Endothelial cell of umbilical vein (primary cell): ENCODE measurements at regions not wholly inside any gene's neighbourhood (a gene's known extent, or its start where the extent isn't known, plus 50 kb on each side); places are given as distances from the start of the nearest gene placed in this dataset.

Source experiments
- BruUV-seq: library from RNA; stranded (reverse); fragments of 400-500 nt; replicated peaks from 2 replicates; lab custom pipeline; 2021; lab: Mats Ljungman, UMichigan
- CTCF ChIA-PET: fragments of 300-600, 350-600 bp; sonication (Branson Sonifier 250); formaldehyde crosslinking; loops from one replicate; lab custom pipeline; 2021; ENCODE audit warnings: antibody characterized with exemption, inconsistent platforms; lab: Charles Lee
- POLR2A ChIA-PET: fragments of 300-600, 350-600 bp; sonication (Branson Sonifier 250); formaldehyde crosslinking; loops from one replicate; lab custom pipeline; 2021; ENCODE audit warnings: antibody characterized with exemption, inconsistent platforms; lab: Charles Lee
- DNase-seq: peaks from one replicate; pipeline ENCODE4 v3.0.0-alpha.2; 2011; ENCODE audit warnings: low read depth, low spot score
- FAIRE-seq: peaks from 2 replicates; lab custom pipeline; 2011; peaks lifted over from hg19 to GRCh38; lab: Jason Lieb, UNC
- H2AFZ ChIP-seq: 2 replicates; pipeline ENCODE4 v1.6.0; 2012; ENCODE audit warnings: low read depth, low read length, control low read depth, inconsistent platforms
- H3K27ac ChIP-seq: 2 replicates; pipeline ENCODE4 v1.5.1; 2011; ENCODE audit warnings: low read depth, mild to moderate bottlenecking, control low read depth, low read length, moderate library complexity; ENCODE audit not compliant: insufficient read depth
- H3K27me3 ChIP-seq, 2 experiments: 2 replicates each; pipeline versions ENCODE4 v1.6.0 to v1.6.1; 2011; ENCODE audit warnings: low read length in 2 of 2, mixed read lengths in 1 of 2; ENCODE audit not compliant: control insufficient read depth in 2 of 2, insufficient read depth in 2 of 2
- H3K36me3 ChIP-seq, 2 experiments: 2 replicates in 1 of 2; 3 replicates in 1 of 2; pipeline ENCODE4 v1.5.1; 2011; ENCODE audit warnings: low read length in 2 of 2, mild to moderate bottlenecking in 1 of 2, moderate library complexity in 1 of 2; ENCODE audit not compliant: control insufficient read depth in 2 of 2, insufficient read depth in 2 of 2; ENCODE audit errors: extremely low read depth in 1 of 2
- H3K4me1 ChIP-seq: 3 replicates; pipeline ENCODE4 v1.5.1; 2011; ENCODE audit warnings: mild to moderate bottlenecking, low read length; ENCODE audit not compliant: control insufficient read depth, insufficient read depth; ENCODE audit errors: extremely low read depth
- H3K4me2 ChIP-seq: 2 replicates; pipeline ENCODE4 v1.6.1; 2011; ENCODE audit warnings: low read length, control low read depth, mixed read lengths; ENCODE audit not compliant: insufficient read depth
- H3K4me3 ChIP-seq, 3 experiments: fragments of 200-600 bp in 1 of 3; sonication (generic), shearing (Covaris generic) in 1 of 3; replicated peaks in 1 of 3; 2 replicates each; pipeline ENCODE4 v1.5.1; 2011 to 2016; ENCODE audit warnings: control low read depth in 3 of 3, low read length in 3 of 3, mild to moderate bottlenecking in 2 of 3, inconsistent platforms in 1 of 3, low read depth in 1 of 3, moderate library complexity in 1 of 3; ENCODE audit not compliant: insufficient read depth in 1 of 3
- H3K79me2 ChIP-seq: 2 replicates; pipeline ENCODE4 v1.6.0; 2012; ENCODE audit warnings: low read length, inconsistent platforms; ENCODE audit not compliant: control insufficient read depth, insufficient read depth
- H3K9ac ChIP-seq: replicated peaks from 2 replicates; pipeline ENCODE3; 2011; ENCODE audit warnings: low read length, control low read depth; ENCODE audit not compliant: insufficient read depth; ENCODE audit errors: extremely low read depth
- H3K9me1 ChIP-seq: replicated peaks from 3 replicates; pipeline ENCODE4 v1.6.0; 2011; ENCODE audit warnings: mild to moderate bottlenecking, low read length; ENCODE audit not compliant: control insufficient read depth, insufficient read depth; ENCODE audit errors: extremely low read depth
- H3K9me3 ChIP-seq: replicated peaks from 2 replicates; pipeline ENCODE4 v1.5.1; 2012; ENCODE audit warnings: low read length, inconsistent platforms; ENCODE audit not compliant: control insufficient read depth, insufficient read depth
- H4K20me1 ChIP-seq: replicated peaks from 2 replicates; pipeline ENCODE3; 2011; ENCODE audit warnings: mild to moderate bottlenecking, low read length; ENCODE audit not compliant: control insufficient read depth, insufficient read depth; ENCODE audit errors: extremely low read depth
- EZH2 ChIP-seq: IDR thresholded peaks from 2 replicates; pipeline ENCODE4 v1.6.1; 2012; ENCODE audit warnings: borderline replicate concordance, low read depth, mild to moderate bottlenecking, moderate library complexity, low read length, inconsistent platforms; ENCODE audit not compliant: severe bottlenecking
- MYC ChIP-seq: IDR thresholded peaks from one replicate; pipeline ENCODE4 v1.6.1; 2011; ENCODE audit warnings: mild to moderate bottlenecking, low read depth, low read length
- POLR2AphosphoS5 ChIP-seq: IDR thresholded peaks from 2 replicates; pipeline ENCODE4 v1.6.1; 2012; ENCODE audit warnings: low read depth, mild to moderate bottlenecking, control low read depth, low read length, moderate library complexity; ENCODE audit not compliant: insufficient read depth
- dilution Hi-C: fragments of 300-500 bp; cut with MboI; formaldehyde crosslinking; loops from one replicate; pipeline ENCODE4 v1.15.0; 2019; ENCODE audit warnings: low sequenced_read_pairs; ENCODE audit not compliant: extremely low pct_ligation_motif_present
- intact Hi-C: fragments of 100-400 bp; cut with micrococcal nuclease; formaldehyde crosslinking; loops from one replicate; pipeline ENCODE4 v1.10.0; 2022
- TF ChIP-seq, protein P1 (sequence below), 2 donors: IDR thresholded peaks; 1 replicate in 1 of 2; 2 replicates in 1 of 2; pipeline ENCODE4 v1.5.1; 2011; ENCODE audit warnings: low read length in 2 of 2, mild to moderate bottlenecking in 2 of 2, moderate library complexity in 2 of 2, control low read depth in 1 of 2, inconsistent platforms in 1 of 2, low read depth in 1 of 2; ENCODE audit not compliant: insufficient read depth in 1 of 2; ENCODE audit errors: extremely low read depth in 1 of 2

DNA sequence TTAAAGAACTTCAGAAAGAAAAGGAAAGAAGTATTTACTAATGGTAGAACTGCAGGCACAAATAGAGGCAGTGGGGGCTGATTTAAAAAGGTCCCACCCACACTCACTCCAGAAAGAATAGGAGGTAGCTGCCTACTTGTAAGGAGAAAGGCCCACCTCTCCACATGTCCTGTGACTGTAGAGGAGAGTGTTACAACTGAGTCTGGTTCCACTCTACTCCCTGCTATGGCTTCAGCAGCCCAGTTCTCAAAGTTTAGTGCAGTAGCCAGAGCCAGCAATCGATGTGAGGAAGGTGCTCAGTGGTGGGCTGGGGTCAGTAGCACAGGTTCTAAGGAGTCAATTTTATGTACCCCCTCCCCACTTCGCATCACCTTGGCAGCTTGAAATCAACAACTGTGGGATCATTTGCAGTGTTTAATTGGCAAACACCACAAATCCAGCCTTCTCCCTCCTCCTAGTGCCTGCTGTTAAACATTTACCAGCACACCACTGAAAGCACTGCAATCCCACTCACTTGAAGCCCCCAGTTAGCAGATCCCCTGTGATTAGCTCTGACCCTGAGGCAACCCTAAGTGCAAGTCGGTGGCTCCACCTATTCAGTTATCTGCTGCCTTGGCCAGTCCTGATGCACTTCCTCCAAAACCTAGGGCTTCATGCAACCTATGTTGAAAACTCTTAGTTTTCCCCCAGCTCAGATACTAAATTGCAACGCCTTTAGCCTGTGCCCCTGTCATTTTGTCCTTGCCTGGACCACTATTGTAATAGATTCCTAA is 146.6 kb downstream of the BBOX1 start:
- CTCF ChIA-PET, result interaction anchor here (3.1 to 6.0 kb wide), 3 partner anchors 110 to 310 kb away, joined by 21 to 367 read pairs (median 253); no protein-coding TSS in a partner anchor
- POLR2A ChIA-PET, result no interaction called here
- intact Hi-C loops, result no loop called here

More for the DNA sequence above, 146.6 kb downstream of the BBOX1 start:
- no TSS peak for BruUV-seq
- Histone ChIP-seq H3K27me3 (peaks cover 21 to 29% of the 10 kb centered on the region in 2 experiments), H3K79me2 (no peaks in the 10 kb centered on the region), H2AFZ (no peak overlapping the region), H3K4me1 (no peaks in the 10 kb centered on the region), H3K9me1 (no peaks in the 10 kb centered on the region), H3K9me3 (no peaks in the 10 kb centered on the region), H4K20me1 (no peaks in the 10 kb centered on the region), H3K9ac (no peak overlapping the region), H3K4me2 (no peak overlapping the region), H3K27ac (no peak overlapping the region), H3K4me3 (no peak overlapping the region), H3K36me3 (no peaks in the 10 kb centered on the region)
- TF ChIP-seq, protein P1, sequence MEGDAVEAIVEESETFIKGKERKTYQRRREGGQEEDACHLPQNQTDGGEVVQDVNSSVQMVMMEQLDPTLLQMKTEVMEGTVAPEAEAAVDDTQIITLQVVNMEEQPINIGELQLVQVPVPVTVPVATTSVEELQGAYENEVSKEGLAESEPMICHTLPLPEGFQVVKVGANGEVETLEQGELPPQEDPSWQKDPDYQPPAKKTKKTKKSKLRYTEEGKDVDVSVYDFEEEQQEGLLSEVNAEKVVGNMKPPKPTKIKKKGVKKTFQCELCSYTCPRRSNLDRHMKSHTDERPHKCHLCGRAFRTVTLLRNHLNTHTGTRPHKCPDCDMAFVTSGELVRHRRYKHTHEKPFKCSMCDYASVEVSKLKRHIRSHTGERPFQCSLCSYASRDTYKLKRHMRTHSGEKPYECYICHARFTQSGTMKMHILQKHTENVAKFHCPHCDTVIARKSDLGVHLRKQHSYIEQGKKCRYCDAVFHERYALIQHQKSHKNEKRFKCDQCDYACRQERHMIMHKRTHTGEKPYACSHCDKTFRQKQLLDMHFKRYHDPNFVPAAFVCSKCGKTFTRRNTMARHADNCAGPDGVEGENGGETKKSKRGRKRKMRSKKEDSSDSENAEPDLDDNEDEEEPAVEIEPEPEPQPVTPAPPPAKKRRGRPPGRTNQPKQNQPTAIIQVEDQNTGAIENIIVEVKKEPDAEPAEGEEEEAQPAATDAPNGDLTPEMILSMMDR (IDR thresholded peaks at IDR 0.05; ENCODE audit: extremely low read depth in 1 of 2, insufficient read depth in 1 of 2, low read depth in 1 of 2, low read length in 2 of 2), result no peak
- TF ChIP-seq POLR2AphosphoS5 (no peak), MYC (no peak), EZH2 (peak; percentile 46)
- DNase-seq (no peak), FAIRE-seq (no peak)
- dilution Hi-C loops, result loop anchor here (25.0 kb wide), 1 partner anchor 300 kb away; no protein-coding TSS in a partner anchor
